ENCODE measurements at regions not wholly inside any gene's neighbourhood (a gene's known extent, or its start where the extent isn't known, plus 50 kb on each side); places are given as distances from the start of the nearest gene placed in this dataset.

GRCh38 chr12:30874455-30875321 is 51.9 kb upstream of the TSPAN11 start:
- no peak for DNase-seq (ENCODE audit: low read depth)

- DNase-seq (ENCODE audit: low read depth): no peak
Observed at GRCh38 chr12:30870491-30871265, 55.9 kb upstream of the TSPAN11 start.

- no peak for DNase-seq (ENCODE audit: low read depth)
Observed at GRCh38 chr12:30867415-30867814, 59.1 kb upstream of the TSPAN11 start.

GRCh38 chr12:30866256-30866655 is 60.3 kb upstream of the TSPAN11 start:
- no peak for DNase-seq (ENCODE audit: low read depth)

GRCh38 chr12:30863839-30864238 is 62.7 kb upstream of the TSPAN11 start:
- no peak for DNase-seq (ENCODE audit: low read depth)

- no peak for DNase-seq (ENCODE audit: low read depth)
Observed at GRCh38 chr12:30862486-30862885, 64.1 kb upstream of the TSPAN11 start.

GRCh38 chr12:30859226-30859625 is 67.3 kb upstream of the TSPAN11 start:
- no peak for DNase-seq (ENCODE audit: low read depth)

GRCh38 chr12:30858471-30858870 is 68.1 kb upstream of the TSPAN11 start:
- DNase-seq (ENCODE audit: low read depth): no peak

- DNase-seq (ENCODE audit: low read depth): no peak
Observed at GRCh38 chr12:30853561-30854133, 72.9 kb upstream of the TSPAN11 start.

GRCh38 chr12:30850684-30851083 is 75.9 kb upstream of the TSPAN11 start:
- no peak for DNase-seq (ENCODE audit: low read depth)

- DNase-seq (ENCODE audit: low read depth): no peak
Observed at GRCh38 chr12:30847259-30847658, 79.3 kb upstream of the TSPAN11 start.

- DNase-seq (ENCODE audit: low read depth): no peak
Observed at GRCh38 chr12:30846776-30847175, 79.8 kb upstream of the TSPAN11 start.

- DNase-seq (ENCODE audit: low read depth): no peak
Observed at GRCh38 chr12:30845676-30846075, 80.9 kb upstream of the TSPAN11 start.

- no peak for DNase-seq (ENCODE audit: low read depth)
Observed at GRCh38 chr12:30843211-30843610, 83.3 kb upstream of the TSPAN11 start.

- DNase-seq (ENCODE audit: low read depth): no peak
Observed at GRCh38 chr12:30840715-30841114, 85.8 kb upstream of the TSPAN11 start.

GRCh38 chr12:30839643-30840220 is 85.0 kb upstream of the CAPRIN2 start:
- DNase-seq (ENCODE audit: low read depth): no peak

- no peak for DNase-seq (ENCODE audit: low read depth)
Observed at GRCh38 chr12:30837595-30837994, 82.8 kb upstream of the CAPRIN2 start.

GRCh38 chr12:30836656-30837445 is 82.1 kb upstream of the CAPRIN2 start:
- no peak for DNase-seq (ENCODE audit: low read depth)

- DNase-seq (ENCODE audit: low read depth): no peak
Observed at GRCh38 chr12:30835216-30835615, 80.5 kb upstream of the CAPRIN2 start.

GRCh38 chr12:30830751-30831150 is 76.0 kb upstream of the CAPRIN2 start:
- no peak for DNase-seq (ENCODE audit: low read depth)

- DNase-seq (ENCODE audit: low read depth): no peak
Observed at GRCh38 chr12:30829876-30830275, 75.1 kb upstream of the CAPRIN2 start.

- DNase-seq (ENCODE audit: low read depth): no peak
Observed at GRCh38 chr12:30828686-30829085, 73.9 kb upstream of the CAPRIN2 start.

Measured in stimulated activated CD8-positive, alpha-beta memory T cell treated with anti-CD3 and anti-CD28 coated beads, Interleukin-4, amount 100 ng/mL, for 24 hours (primary cell).